Epithelial cell of proximal tubule (primary cell): ENCODE measurements at regions not wholly inside any gene's neighbourhood (a gene's known extent, or its start where the extent isn't known, plus 50 kb on each side); places are given as distances from the start of the nearest gene placed in this dataset.

Source experiments
- DNase-seq: peaks from one replicate; pipeline ENCODE4 v3.0.0-alpha.2; 2011; ENCODE audit warnings: low read depth
- H3K4me3 ChIP-seq: 2 replicates; pipeline ENCODE4 v1.5.1; 2011; ENCODE audit warnings: low read depth, mild to moderate bottlenecking, low read length
- CTCF ChIP-seq: conservative IDR thresholded peaks from 2 replicates; pipeline ENCODE4 v1.5.1; 2012; ENCODE audit warnings: low read depth, mild to moderate bottlenecking, low read length

DNA sequence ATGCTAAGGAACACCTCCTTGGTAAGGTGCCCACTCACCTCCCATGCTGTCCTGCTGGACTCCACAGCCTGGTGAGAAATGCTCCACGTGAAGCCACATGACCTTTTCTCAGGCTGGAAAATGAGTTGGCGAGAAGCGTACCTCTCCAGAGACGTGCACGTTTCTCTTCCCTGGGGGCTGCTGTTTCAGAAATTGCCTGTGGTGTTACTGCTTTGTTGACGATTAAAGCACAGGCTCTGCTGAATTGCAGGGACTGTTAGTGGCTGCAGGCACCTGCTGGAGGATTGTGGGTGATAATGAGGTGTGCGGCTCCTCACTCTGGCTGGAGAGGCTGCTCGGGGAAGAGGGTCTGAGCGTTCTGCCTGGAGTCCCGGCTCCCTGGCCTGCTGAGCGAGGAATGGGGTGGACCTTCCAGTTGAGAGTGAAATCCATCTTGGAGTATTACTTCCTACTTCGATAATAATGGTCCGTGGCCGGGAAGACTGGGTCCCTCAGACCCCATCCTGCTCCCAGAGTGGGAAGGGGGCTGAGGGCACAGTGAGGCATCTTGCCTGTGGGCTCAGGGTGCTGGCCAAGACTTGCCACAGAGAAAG, 199.3 kb upstream of the HDAC4 start:
- TF ChIP-seq CTCF, result no peak
- no peak for DNase-seq
- no peak overlapping the region for H3K4me3 ChIP-seq

- TF ChIP-seq CTCF, result no peak
- DNase-seq, result no peak
- no peak overlapping the region for H3K4me3 ChIP-seq
These were observed 198.5 kb upstream of the HDAC4 start for GRCh38 chr2:239599299-239599698.

- TF ChIP-seq CTCF, result no peak
- no peak overlapping the region for H3K4me3 ChIP-seq
These were observed 197.9 kb upstream of the HDAC4 start for GRCh38 chr2:239598732-239599090.

DNA sequence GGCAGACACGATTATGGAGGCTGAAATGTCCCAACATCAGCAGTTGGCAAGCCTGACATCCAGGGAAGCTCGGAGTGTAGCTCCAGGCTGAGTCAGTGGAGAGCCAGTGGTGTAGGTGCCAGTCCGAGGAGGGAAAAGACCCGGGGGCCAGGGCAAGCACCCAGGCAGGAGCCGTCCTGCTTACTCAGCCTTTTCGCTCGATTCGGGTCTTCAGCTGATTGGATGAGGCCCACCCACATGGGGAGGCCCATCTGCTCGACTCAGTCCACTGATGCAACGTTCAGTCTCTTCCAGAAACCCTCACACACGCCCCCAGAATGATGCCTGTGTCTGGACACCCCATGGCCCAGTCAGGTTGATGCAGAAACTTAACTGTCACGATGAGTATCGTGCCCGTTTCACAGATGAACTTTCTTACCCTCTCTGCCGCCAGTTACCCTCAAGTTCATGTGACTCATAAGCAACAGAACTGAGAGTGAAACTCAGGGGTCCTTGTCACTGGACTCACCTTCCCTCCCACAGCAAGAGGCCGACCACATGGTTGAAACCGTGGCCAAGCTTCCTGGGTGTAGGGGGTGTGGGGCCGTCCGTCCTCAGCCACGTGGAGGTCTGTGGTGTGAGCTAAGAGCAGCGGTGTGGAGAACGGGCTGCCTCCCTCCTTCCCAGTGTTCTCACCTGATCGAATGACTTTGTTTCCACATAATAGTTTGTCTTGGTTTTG, 197.4 kb upstream of the HDAC4 start:
- no peak overlapping the region for H3K4me3 ChIP-seq
- no peak for TF ChIP-seq CTCF
- no peak for DNase-seq

More at GRCh38 chr2:239598732-239599090, 197.9 kb upstream of the HDAC4 start:
- no peak for DNase-seq

DNA sequence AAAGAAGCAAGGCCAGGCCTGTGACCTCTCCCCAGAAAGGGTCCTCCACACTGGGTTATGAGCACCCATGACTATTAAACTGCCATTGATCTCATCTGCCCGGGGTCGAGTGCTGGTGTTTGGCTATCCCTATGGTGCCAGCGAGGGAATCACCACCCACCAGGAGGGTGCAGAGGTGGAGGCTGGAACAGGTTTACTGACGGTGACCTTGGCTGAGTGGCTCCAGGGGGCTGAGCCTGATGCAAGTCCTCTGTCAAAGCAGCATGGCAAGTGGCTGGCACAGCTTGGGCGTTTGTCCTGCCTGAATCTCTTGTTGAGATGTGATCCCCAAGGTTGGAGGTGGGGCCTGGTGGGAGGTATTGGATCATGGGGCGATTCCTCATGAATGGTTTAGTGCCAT, 196.4 kb upstream of the HDAC4 start:
- DNase-seq, result no peak
- no peak for TF ChIP-seq CTCF
- no peak overlapping the region for H3K4me3 ChIP-seq

DNA sequence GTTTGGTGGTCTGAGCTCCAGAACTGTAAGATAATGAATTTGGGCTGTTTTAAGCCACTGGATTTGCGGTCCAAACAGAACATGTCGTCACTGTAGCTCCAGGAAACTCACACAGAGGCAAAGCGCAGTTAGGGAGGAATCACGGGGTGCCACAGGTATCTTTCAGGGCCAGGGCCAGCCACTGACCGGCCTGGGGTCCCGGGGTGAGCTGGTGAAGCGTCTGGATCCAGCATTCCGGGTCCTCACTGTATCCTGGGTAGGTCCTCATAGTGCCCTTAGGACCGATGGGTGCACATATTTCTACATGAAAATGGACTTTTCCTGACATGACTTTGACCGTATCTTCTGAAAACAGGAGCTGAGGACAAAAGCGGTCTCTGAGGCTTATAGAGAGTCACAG, 196.0 kb upstream of the HDAC4 start:
- no peak for DNase-seq
- TF ChIP-seq CTCF, result no peak
- no peak overlapping the region for H3K4me3 ChIP-seq

DNA sequence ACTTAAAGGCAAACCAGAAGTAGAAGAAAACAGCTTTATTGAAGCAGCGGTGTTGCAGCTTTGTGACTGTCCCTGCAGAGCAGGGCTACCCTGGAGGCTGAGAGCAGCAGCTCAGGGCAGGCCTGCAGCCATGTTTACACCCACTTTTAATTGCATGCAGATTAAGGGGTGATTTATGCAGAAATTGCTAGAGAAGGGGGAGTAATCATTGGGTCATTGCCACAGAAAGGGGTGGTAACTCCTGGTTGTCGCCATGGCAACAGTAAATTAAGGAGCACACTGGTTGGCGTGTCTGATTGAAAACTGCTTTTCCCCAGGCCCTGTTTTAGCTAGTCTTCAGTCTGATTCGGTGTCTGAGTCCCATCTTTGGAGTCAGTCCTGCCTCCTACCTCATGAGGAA, 195.4 kb upstream of the HDAC4 start:
- no peak overlapping the region for H3K4me3 ChIP-seq
- no peak for DNase-seq
- no peak for TF ChIP-seq CTCF
